Upper lobe of left lung (tissue), 6 donors: ENCODE measurements at regions not wholly inside any gene's neighbourhood (a gene's known extent, or its start where the extent isn't known, plus 50 kb on each side); places are given as distances from the start of the nearest gene placed in this dataset.

Source experiments
- ATAC-seq, 2 donors: fragments of 200-7000 bp; cut with Tn5 transposase; one replicate each; pipeline ENCODE4 v1.9.1; 2022; ENCODE audit warnings: mild to moderate bottlenecking in 2 of 2, moderate library complexity in 2 of 2; ENCODE audit not compliant: low FRiP score in 2 of 2
- DNase-seq, 2 donors: peaks; one replicate each; pipeline ENCODE4 v3.0.0-alpha.2; 2019 to 2020
- H3K27ac ChIP-seq, 4 donors: fragments of 200-600 bp; sonication (generic); one replicate each; pipeline ENCODE4 v1.5.1; 2016 to 2019
- H3K27me3 ChIP-seq, 4 donors: fragments of 200-600 bp; sonication (generic); one replicate each; pipeline ENCODE4 v1.5.1; 2017 to 2019
- H3K36me3 ChIP-seq, 4 donors: fragments of 200-600 bp; sonication (generic); one replicate each; pipeline ENCODE4 v1.5.1; 2016 to 2019
- H3K4me1 ChIP-seq, 4 donors: fragments of 200-600 bp; sonication (generic); one replicate each; pipeline ENCODE4 v1.5.1; 2018 to 2019
- H3K4me3 ChIP-seq, 4 donors: fragments of 200-600 bp; sonication (generic); one replicate each; pipeline ENCODE4 v1.5.1; 2017 to 2019; ENCODE audit warnings: mild to moderate bottlenecking in 2 of 4, moderate library complexity in 1 of 4
- H3K9me3 ChIP-seq, 4 donors: fragments of 200-600 bp; sonication (generic); one replicate each; pipeline ENCODE4 v1.5.1; 2018 to 2019
- CTCF ChIP-seq, 6 experiments: fragments of 450-650 bp in 4 of 6; fragments of 200-600 bp in 2 of 6; sonication (generic) in 2 of 6; IDR thresholded peaks; one replicate each; pipeline ENCODE4 v1.5.1; 2016 to 2019; ENCODE audit warnings: antibody characterized with exemption in 6 of 6
- EP300 ChIP-seq, 4 donors: sonication (generic); formaldehyde crosslinking; IDR thresholded peaks; one replicate each; pipeline ENCODE4 v1.5.1; 2017; ENCODE audit warnings: antibody characterized with exemption in 4 of 4, control low read depth in 2 of 4
- POLR2A ChIP-seq, 4 donors: fragments of 450-650 bp; IDR thresholded peaks; one replicate each; pipeline ENCODE4 v1.5.1; 2016 to 2017; ENCODE audit warnings: antibody characterized with exemption in 4 of 4, mild to moderate bottlenecking in 2 of 4
- POLR2AphosphoS5 ChIP-seq, 2 donors: sonication (generic); formaldehyde crosslinking; IDR thresholded peaks; one replicate each; pipeline ENCODE4 v1.5.1; 2017; ENCODE audit warnings: antibody characterized with exemption in 2 of 2
- WGBS, 2 donors: methylation state at CpG; one replicate each; pipeline ENCODE4 v1.1.5; 2017 to 2018; 5-methylcytosine and 5-hydroxymethylcytosine counted together
- donor health status: DM: no; HTN: no; CAD: no; lungs with moderate emphysema.
- donor health status: DM: no; HTN: yes; CAD: no; lungs with severe emphysema.

- WGBS, 2 donors, result 22 to 27% methylated on average over 16 to 21 of the region's 21 CpGs
- TF ChIP-seq POLR2A (IDR thresholded peaks at IDR 0.05), result no peak
- no peak overlapping the region for H3K4me3 ChIP-seq
- H3K9me3 ChIP-seq, result no peaks in the 10 kb centered on the region
- H3K27me3 ChIP-seq, result no peaks in the 10 kb centered on the region
- H3K27ac ChIP-seq, result peak overlapping the region in 3 of 4 donors; percentile 1 to 72 (median 26)
- H3K36me3 ChIP-seq, result no peaks in the 10 kb centered on the region
- peaks cover 0 to 10% (median 6%) of the 10 kb centered on the region in 4 donors for H3K4me1 ChIP-seq
- DNase-seq (no peak), ATAC-seq (no peak)
Measured at GRCh38 chr11:69969890-69970784, 108.0 kb upstream of the ANO1 start.

- DNase-seq (no peak), ATAC-seq (no peak)
- Histone ChIP-seq H3K4me3 (no peak overlapping the region), H3K4me1 (peaks cover 0 to 10% (median 6%) of the 10 kb centered on the region in 4 donors), H3K27me3 (no peaks in the 10 kb centered on the region), H3K9me3 (no peaks in the 10 kb centered on the region), H3K36me3 (no peaks in the 10 kb centered on the region), H3K27ac (no peak overlapping the region)
- WGBS, 2 donors, result 87 to 92% methylated on average over 2 to 6 of the region's 6 CpGs
- TF ChIP-seq EP300 (IDR thresholded peaks at IDR 0.05) (no peak), POLR2A (IDR thresholded peaks at IDR 0.05) (no peak), CTCF (IDR thresholded peaks at IDR 0.05) (no peak), POLR2AphosphoS5 (IDR thresholded peaks at IDR 0.05) (no peak)
Measured at GRCh38 chr11:69970785-69971535, 107.2 kb upstream of the ANO1 start.

- H3K27ac ChIP-seq, result no peak overlapping the region
Measured at GRCh38 chr11:69971741-69972140, 106.4 kb upstream of the ANO1 start.

GRCh38 chr11:69972351-69972802 lies 105.7 kb upstream of the ANO1 start:
- 58 to 73% methylated on average over 15 of the region's 15 CpGs for WGBS, 2 donors
- Histone ChIP-seq H3K4me3 (no peak overlapping the region), H3K27ac (no peak overlapping the region), H3K27me3 (no peaks in the 10 kb centered on the region), H3K4me1 (peaks cover 0 to 10% (median 6%) of the 10 kb centered on the region in 4 donors), H3K36me3 (no peaks in the 10 kb centered on the region), H3K9me3 (no peaks in the 10 kb centered on the region)
- DNase-seq (no peak), ATAC-seq (no peak)
- TF ChIP-seq POLR2A (IDR thresholded peaks at IDR 0.05) (no peak), POLR2AphosphoS5 (IDR thresholded peaks at IDR 0.05) (no peak), CTCF (IDR thresholded peaks at IDR 0.05) (no peak), EP300 (IDR thresholded peaks at IDR 0.05) (no peak)

More at GRCh38 chr11:69971741-69972140, 106.4 kb upstream of the ANO1 start:
- Histone ChIP-seq H3K36me3 (no peaks in the 10 kb centered on the region), H3K27me3 (no peaks in the 10 kb centered on the region), H3K4me3 (no peak overlapping the region), H3K9me3 (no peaks in the 10 kb centered on the region), H3K4me1 (peaks cover 0 to 10% (median 6%) of the 10 kb centered on the region in 4 donors)
- WGBS, 2 donors, result 86 to 87% methylated on average over 11 of the region's 11 CpGs
- no peak for ATAC-seq
- DNase-seq, result no peak
- no peak for TF ChIP-seq EP300 (IDR thresholded peaks at IDR 0.05)
- no peak for TF ChIP-seq POLR2A (IDR thresholded peaks at IDR 0.05)
- no peak for TF ChIP-seq CTCF (IDR thresholded peaks at IDR 0.05)
- no peak for TF ChIP-seq POLR2AphosphoS5 (IDR thresholded peaks at IDR 0.05)

GRCh38 chr11:69974528-69974927 lies 103.6 kb upstream of the ANO1 start:
- DNase-seq (no peak), ATAC-seq (no peak)
- H3K4me1 ChIP-seq, result peaks cover 0 to 6% (median 2%) of the 10 kb centered on the region in 4 donors
- no peak overlapping the region for H3K4me3 ChIP-seq
- no peak for TF ChIP-seq POLR2AphosphoS5 (IDR thresholded peaks at IDR 0.05)
- no peak for TF ChIP-seq POLR2A (IDR thresholded peaks at IDR 0.05)
- TF ChIP-seq EP300 (IDR thresholded peaks at IDR 0.05), result no peak
- TF ChIP-seq CTCF (IDR thresholded peaks at IDR 0.05), result no peak
- no peaks in the 10 kb centered on the region for H3K36me3 ChIP-seq
- no peaks in the 10 kb centered on the region for H3K9me3 ChIP-seq
- no peak overlapping the region for H3K27ac ChIP-seq
- WGBS, 2 donors, result 60 to 63% methylated on average over 4 of the region's 4 CpGs
- no peaks in the 10 kb centered on the region for H3K27me3 ChIP-seq
